GM13976 (cell line): ENCODE measurements at regions not wholly inside any gene's neighbourhood (a gene's known extent, or its start where the extent isn't known, plus 50 kb on each side); places are given as distances from the start of the nearest gene placed in this dataset.
A peak's percentile ranks its signal among the peaks of the same experiment; 100 is the strongest.

ENCODE experiments used
- DNase-seq: peaks from one replicate; pipeline ENCODE4 v3.0.0; 2012; ENCODE audit warnings: low spot score
- in situ Hi-C: fragments of 300-500 bp; cut with MboI; formaldehyde crosslinking; loops from one replicate; pipeline ENCODE4 v1.12.0; 2022; ENCODE audit warnings: low sequenced_read_pairs, mixed read lengths, inconsistent platforms; ENCODE audit not compliant: unreplicated experiment
- TF ChIP-seq, protein P1 (sequence below): IDR thresholded peaks from 2 replicates; pipeline ENCODE4 v1.5.1; 2012; ENCODE audit warnings: borderline replicate concordance, mild to moderate bottlenecking; ENCODE audit not compliant: insufficient read depth; ENCODE audit errors: extremely low read depth, missing control alignments, control extremely low read depth

DNA sequence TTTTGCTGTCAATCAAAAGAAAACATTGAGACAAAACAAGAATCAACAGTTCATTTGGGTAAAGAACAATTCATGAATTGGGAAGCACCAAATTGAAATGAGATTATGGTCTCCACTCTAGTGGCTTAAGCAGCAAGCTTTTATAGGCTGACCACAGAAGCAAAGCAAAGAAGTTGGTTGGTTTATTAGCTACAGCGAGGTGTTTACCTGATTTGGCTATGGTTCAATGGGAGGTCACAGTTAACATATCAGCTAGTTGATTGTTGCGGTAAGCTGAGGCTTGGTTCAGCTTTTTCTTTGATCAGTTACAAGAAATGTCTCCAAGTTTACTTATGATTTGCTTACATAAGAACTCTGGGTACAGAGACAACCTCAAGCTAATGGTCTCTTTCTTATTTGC is 640.5 kb upstream of the GOLIM4 start:
- TF ChIP-seq, protein P1, sequence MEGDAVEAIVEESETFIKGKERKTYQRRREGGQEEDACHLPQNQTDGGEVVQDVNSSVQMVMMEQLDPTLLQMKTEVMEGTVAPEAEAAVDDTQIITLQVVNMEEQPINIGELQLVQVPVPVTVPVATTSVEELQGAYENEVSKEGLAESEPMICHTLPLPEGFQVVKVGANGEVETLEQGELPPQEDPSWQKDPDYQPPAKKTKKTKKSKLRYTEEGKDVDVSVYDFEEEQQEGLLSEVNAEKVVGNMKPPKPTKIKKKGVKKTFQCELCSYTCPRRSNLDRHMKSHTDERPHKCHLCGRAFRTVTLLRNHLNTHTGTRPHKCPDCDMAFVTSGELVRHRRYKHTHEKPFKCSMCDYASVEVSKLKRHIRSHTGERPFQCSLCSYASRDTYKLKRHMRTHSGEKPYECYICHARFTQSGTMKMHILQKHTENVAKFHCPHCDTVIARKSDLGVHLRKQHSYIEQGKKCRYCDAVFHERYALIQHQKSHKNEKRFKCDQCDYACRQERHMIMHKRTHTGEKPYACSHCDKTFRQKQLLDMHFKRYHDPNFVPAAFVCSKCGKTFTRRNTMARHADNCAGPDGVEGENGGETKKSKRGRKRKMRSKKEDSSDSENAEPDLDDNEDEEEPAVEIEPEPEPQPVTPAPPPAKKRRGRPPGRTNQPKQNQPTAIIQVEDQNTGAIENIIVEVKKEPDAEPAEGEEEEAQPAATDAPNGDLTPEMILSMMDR: no peak
- in situ Hi-C loops: no loop called here
- DNase-seq: no peak

DNA sequence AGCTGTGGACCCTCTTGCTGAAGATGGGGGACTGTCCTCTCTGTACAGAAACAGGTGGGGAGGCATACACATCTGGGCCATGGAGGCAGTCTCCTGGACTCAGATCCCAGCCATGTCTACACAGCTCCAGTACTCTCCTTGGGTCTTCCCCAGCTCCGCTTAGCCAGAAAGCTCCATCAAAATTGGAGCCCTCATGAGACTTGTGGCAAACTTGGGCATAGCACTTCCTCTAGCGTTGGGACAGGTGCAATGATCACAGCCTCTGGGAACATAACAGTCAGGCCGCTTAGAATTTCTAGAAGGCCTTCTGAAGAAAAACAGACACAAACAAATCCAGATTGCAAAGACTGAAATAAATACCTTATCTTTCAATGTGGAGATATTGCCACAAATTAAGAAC is 634.3 kb upstream of the GOLIM4 start:
- TF ChIP-seq, protein P1: no peak
- in situ Hi-C loops: no loop called here
- DNase-seq: no peak

DNA sequence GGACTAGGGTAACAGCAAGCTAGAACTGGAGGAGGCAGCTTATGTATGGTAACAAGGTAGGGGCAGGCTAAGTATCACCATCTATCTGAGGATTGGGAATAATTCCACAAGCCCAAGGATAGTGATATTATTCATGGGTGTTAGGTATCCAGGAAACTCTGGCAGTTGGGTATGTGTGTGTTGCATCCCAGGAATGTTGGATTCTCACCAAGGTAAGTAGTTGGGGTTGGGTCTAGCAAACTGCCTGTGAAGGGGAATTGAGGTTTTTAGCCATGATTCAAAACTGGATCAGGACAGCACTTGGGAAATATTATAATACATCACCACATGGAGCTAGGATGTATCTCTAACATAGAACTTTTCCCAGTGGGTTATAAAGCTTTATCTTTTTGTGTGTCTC is 626.4 kb upstream of the GOLIM4 start:
- no peak for DNase-seq
- TF ChIP-seq, protein P1: no peak
- in situ Hi-C loops: no loop called here

DNA sequence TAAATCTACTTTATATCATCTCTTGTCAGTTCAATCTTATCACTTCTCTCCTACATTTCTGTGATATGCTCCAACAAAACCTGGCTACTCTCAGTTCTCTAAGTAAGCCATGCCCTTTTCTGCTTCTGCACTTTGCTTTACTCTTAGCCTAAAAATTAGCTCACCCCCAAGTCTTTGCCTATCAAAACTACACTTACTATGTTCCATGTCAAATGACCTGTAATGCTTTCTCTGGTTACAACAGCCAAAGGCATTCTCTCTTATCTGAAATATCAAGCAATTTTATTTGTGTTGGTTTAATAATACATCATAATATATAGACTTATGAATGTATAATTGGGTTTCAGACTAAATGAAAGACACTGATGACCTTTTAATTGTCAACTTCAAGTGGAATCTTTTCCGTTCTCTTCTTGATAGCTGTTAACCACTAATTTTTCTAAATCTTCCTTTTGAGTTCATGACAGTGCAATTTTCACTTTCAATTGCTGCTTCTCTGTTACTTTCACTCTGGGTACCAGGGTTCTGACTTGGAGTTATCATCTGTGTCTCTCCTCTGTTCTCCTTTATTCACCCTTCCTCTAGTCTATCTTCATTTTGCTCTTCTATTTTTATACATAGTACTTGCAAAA is 619.0 kb upstream of the GOLIM4 start:
- TF ChIP-seq, protein P1: no peak
- in situ Hi-C loops: no loop called here

DNA sequence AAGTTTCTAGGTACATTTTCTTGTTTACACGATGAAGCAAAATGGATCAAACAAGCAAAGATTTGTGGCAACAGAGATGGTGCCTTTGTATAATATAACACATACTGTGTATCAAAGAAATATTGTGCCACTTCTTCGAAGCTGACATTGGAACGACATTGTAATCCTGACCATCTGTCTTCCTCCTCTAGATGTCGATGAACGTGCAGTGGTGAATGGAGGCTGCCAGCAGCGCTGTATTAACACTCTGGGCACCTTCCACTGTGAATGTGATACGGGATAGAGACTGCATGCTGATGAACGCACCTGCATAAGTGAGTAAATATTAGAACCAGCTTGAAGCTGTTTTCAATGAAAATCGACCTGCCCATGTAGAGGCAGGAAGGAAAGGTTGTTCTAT is 613.3 kb upstream of the GOLIM4 start:
- no peak for DNase-seq
- in situ Hi-C loops: no loop called here
- TF ChIP-seq, protein P1: no peak

More for the DNA sequence above, 619.0 kb upstream of the GOLIM4 start:
- peak; percentile 8 for DNase-seq

DNA sequence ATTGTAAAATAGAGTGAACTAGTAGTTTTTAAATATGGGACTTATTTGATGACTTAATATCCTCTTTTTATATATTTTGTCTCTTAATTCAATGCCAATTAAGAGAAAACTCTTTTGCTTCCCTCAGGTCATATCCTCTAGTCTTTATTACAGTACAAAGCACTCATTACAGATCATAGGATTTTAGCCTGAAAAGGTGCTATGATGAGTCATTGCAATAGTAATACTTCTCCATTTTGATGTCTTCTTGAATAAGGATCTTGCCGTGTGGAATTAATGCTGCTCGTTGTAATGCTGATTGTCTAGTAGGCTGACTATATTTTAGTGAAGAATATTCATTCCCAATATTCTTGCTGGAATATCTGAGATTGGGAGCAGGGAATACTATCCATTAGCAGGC is 612.2 kb upstream of the GOLIM4 start:
- DNase-seq: peak; percentile 12

More for the DNA sequence above, 612.2 kb upstream of the GOLIM4 start:
- in situ Hi-C loops: no loop called here
- TF ChIP-seq, protein P1: no peak
